IPS-15b (cell line): ENCODE measurements at regions not wholly inside any gene's neighbourhood (a gene's known extent, or its start where the extent isn't known, plus 50 kb on each side); places are given as distances from the start of the nearest gene placed in this dataset.
"Not testable (repeated sequence)": the region's sequence is repeated elsewhere in the genome, so short reads cannot be mapped to it uniquely, and the experiment has no call there.

Experiments
- H3K27me3 ChIP-seq: one replicate; pipeline ENCODE4 v1.6.1; 2013; ENCODE audit warnings: low read length; ENCODE audit not compliant: control insufficient read depth, insufficient read depth
- H3K36me3 ChIP-seq: one replicate; pipeline ENCODE4 v1.6.1; 2013; ENCODE audit warnings: low read length; ENCODE audit not compliant: control insufficient read depth, insufficient read depth
- H3K4me1 ChIP-seq: one replicate; pipeline ENCODE4 v1.6.1; 2013; ENCODE audit warnings: mild to moderate bottlenecking, low read length; ENCODE audit not compliant: control insufficient read depth, insufficient read depth
- H3K4me3 ChIP-seq: one replicate; pipeline ENCODE4 v1.5.1; 2013; ENCODE audit warnings: low read depth, low read length
- H3K9ac ChIP-seq: one replicate; pipeline ENCODE4 v1.6.1; 2013; ENCODE audit warnings: low read depth, mild to moderate bottlenecking, low read length
- H3K9me3 ChIP-seq: one replicate; pipeline ENCODE4 v1.6.1; 2013; ENCODE audit warnings: mild to moderate bottlenecking, low read length; ENCODE audit not compliant: control insufficient read depth, insufficient read depth

GRCh38 chr14:89565607-89566006, 148.6 kb upstream of the FOXN3 start:
- Histone ChIP-seq H3K9me3 (no peaks in the 10 kb centered on the region), H3K9ac (no peak overlapping the region), H3K27me3 (no peaks in the 10 kb centered on the region), H3K36me3 (no peaks in the 10 kb centered on the region), H3K4me1 (peaks cover 7% of the 10 kb centered on the region), H3K4me3 (no peak overlapping the region)

GRCh38 chr14:89564989-89565388, 148.0 kb upstream of the FOXN3 start:
- H3K9ac ChIP-seq = no peak overlapping the region

GRCh38 chr14:89564286-89564957, 147.4 kb upstream of the FOXN3 start:
- no peaks in the 10 kb centered on the region for H3K9me3 ChIP-seq
- no peak overlapping the region for H3K9ac ChIP-seq
- H3K36me3 ChIP-seq = no peaks in the 10 kb centered on the region
- no peak overlapping the region for H3K4me3 ChIP-seq
- peaks cover 7% of the 10 kb centered on the region for H3K4me1 ChIP-seq
- no peaks in the 10 kb centered on the region for H3K27me3 ChIP-seq

More at GRCh38 chr14:89564989-89565388, 148.0 kb upstream of the FOXN3 start:
- H3K4me3 ChIP-seq = no peak overlapping the region
- H3K4me1 ChIP-seq = peaks cover 7% of the 10 kb centered on the region
- H3K36me3 ChIP-seq = no peaks in the 10 kb centered on the region
- no peaks in the 10 kb centered on the region for H3K9me3 ChIP-seq
- no peaks in the 10 kb centered on the region for H3K27me3 ChIP-seq

- no peaks in the 10 kb centered on the region for H3K9me3 ChIP-seq
- peaks cover 2% of the 10 kb centered on the region for H3K36me3 ChIP-seq
- no peak overlapping the region for H3K4me3 ChIP-seq
- peaks cover 7% of the 10 kb centered on the region for H3K4me1 ChIP-seq
- no peak overlapping the region for H3K9ac ChIP-seq
- H3K27me3 ChIP-seq = no peaks in the 10 kb centered on the region
Observed at GRCh38 chr14:89563471-89563870, 146.4 kb upstream of the FOXN3 start.

GRCh38 chr14:89551955-89552354, 134.9 kb upstream of the FOXN3 start:
- Histone ChIP-seq H3K9me3 (no peaks in the 10 kb centered on the region), H3K27me3 (no peaks in the 10 kb centered on the region), H3K4me1 (peaks cover 15% of the 10 kb centered on the region), H3K9ac (no peak overlapping the region), H3K4me3 (no peak overlapping the region), H3K36me3 (no peaks in the 10 kb centered on the region)

GRCh38 chr14:89551432-89551831, 134.4 kb upstream of the FOXN3 start:
- Histone ChIP-seq H3K4me3 (no peak overlapping the region), H3K4me1 (peaks cover 15% of the 10 kb centered on the region), H3K27me3 (no peaks in the 10 kb centered on the region), H3K9me3 (no peaks in the 10 kb centered on the region), H3K9ac (no peak overlapping the region), H3K36me3 (no peaks in the 10 kb centered on the region)

GRCh38 chr14:89550821-89551220, 133.8 kb upstream of the FOXN3 start:
- H3K27me3 ChIP-seq = no peaks in the 10 kb centered on the region
- H3K36me3 ChIP-seq = no peaks in the 10 kb centered on the region
- no peaks in the 10 kb centered on the region for H3K9me3 ChIP-seq
- no peak overlapping the region for H3K9ac ChIP-seq
- no peak overlapping the region for H3K4me3 ChIP-seq
- H3K4me1 ChIP-seq = peaks cover 15% of the 10 kb centered on the region

GRCh38 chr14:89549381-89550125, 132.5 kb upstream of the FOXN3 start:
- Histone ChIP-seq H3K9me3 (no peaks in the 10 kb centered on the region), H3K36me3 (no peaks in the 10 kb centered on the region), H3K27me3 (no peaks in the 10 kb centered on the region), H3K9ac (no peak overlapping the region), H3K4me3 (no peak overlapping the region), H3K4me1 (peaks cover 15% of the 10 kb centered on the region)

GRCh38 chr14:89547047-89547446, 130.0 kb upstream of the FOXN3 start:
- not testable (repeated sequence) for H3K36me3 ChIP-seq, H3K27me3 ChIP-seq, H3K9me3 ChIP-seq, H3K9ac ChIP-seq, H3K4me3 ChIP-seq
- H3K4me1 ChIP-seq = peaks cover 21% of the 10 kb centered on the region

- no peaks in the 10 kb centered on the region for H3K9me3 ChIP-seq
- H3K36me3 ChIP-seq = no peaks in the 10 kb centered on the region
- no peak overlapping the region for H3K4me3 ChIP-seq
- no peak overlapping the region for H3K9ac ChIP-seq
- H3K4me1 ChIP-seq = peaks cover 12% of the 10 kb centered on the region
- no peaks in the 10 kb centered on the region for H3K27me3 ChIP-seq
Observed at GRCh38 chr14:89544636-89545301, 127.7 kb upstream of the FOXN3 start.

GRCh38 chr14:89543425-89543790, 126.4 kb upstream of the FOXN3 start:
- Histone ChIP-seq H3K9ac (no peak overlapping the region), H3K4me1 (peaks cover 6% of the 10 kb centered on the region), H3K36me3 (no peaks in the 10 kb centered on the region), H3K27me3 (no peaks in the 10 kb centered on the region), H3K4me3 (no peak overlapping the region), H3K9me3 (no peaks in the 10 kb centered on the region)
